ENCODE measurements at regions not wholly inside any gene's neighbourhood (a gene's known extent, or its start where the extent isn't known, plus 50 kb on each side); places are given as distances from the start of the nearest gene placed in this dataset.

DNA sequence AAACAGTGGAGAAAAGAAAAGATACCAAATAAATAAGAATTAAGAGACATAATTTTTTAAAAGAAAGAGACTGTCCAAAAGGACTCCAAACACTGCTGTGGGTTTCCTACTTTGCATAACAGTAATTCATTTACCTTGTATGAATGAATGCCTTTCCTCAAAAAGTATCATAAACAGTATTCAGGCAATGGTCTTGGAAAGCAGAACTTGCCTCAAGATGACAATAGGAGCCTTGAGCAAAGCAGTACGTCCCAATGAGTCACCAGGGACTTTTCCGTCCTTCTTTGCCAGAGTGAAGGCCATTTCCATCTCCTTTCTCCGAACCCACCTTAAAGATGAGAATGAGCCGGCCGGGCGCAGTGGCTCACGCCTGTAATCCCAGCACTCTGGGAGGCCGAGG is 186.4 kb downstream of the ZBTB18 start:
- no peak for DNase-seq (ENCODE audit: low spot score)
- in situ Hi-C loops (cut with MboI; ENCODE audit: low sequenced_read_pairs, unreplicated experiment) = no loop called here
- TF ChIP-seq, protein P1, sequence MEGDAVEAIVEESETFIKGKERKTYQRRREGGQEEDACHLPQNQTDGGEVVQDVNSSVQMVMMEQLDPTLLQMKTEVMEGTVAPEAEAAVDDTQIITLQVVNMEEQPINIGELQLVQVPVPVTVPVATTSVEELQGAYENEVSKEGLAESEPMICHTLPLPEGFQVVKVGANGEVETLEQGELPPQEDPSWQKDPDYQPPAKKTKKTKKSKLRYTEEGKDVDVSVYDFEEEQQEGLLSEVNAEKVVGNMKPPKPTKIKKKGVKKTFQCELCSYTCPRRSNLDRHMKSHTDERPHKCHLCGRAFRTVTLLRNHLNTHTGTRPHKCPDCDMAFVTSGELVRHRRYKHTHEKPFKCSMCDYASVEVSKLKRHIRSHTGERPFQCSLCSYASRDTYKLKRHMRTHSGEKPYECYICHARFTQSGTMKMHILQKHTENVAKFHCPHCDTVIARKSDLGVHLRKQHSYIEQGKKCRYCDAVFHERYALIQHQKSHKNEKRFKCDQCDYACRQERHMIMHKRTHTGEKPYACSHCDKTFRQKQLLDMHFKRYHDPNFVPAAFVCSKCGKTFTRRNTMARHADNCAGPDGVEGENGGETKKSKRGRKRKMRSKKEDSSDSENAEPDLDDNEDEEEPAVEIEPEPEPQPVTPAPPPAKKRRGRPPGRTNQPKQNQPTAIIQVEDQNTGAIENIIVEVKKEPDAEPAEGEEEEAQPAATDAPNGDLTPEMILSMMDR (IDR thresholded peaks at IDR 0.05; ENCODE audit: borderline replicate concordance, control extremely low read depth, extremely low read depth, insufficient read depth, missing control alignments) = no peak

DNA sequence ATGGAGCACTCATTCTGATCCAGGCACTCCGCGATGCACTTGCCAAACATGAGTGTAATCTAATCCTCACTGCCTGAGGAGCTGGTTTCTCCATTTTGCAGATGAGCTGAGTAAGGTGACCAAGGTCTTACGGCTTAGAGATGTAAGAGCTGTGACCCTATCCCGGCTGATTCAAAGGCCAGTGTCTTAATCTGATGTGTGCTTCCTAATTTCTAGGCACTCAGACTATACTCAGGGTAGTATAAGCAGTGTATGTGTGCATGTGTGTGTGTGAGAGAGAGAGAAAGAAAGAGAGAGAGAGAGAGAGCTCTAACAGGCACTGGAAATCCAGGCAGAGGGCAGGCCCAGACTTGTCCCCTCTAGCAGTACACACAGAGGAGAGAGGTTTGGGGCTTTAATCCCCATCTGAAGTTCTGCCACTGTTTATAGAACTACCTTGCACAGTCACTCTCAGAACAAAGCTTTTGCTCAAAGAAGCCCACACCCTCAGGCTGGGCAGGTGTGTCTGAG is 188.2 kb downstream of the ZBTB18 start:
- in situ Hi-C loops (cut with MboI; ENCODE audit: low sequenced_read_pairs, unreplicated experiment) = no loop called here
- TF ChIP-seq, protein P1 (IDR thresholded peaks at IDR 0.05; ENCODE audit: borderline replicate concordance, control extremely low read depth, extremely low read depth, insufficient read depth, missing control alignments) = no peak
- no peak for DNase-seq (ENCODE audit: low spot score)

DNA sequence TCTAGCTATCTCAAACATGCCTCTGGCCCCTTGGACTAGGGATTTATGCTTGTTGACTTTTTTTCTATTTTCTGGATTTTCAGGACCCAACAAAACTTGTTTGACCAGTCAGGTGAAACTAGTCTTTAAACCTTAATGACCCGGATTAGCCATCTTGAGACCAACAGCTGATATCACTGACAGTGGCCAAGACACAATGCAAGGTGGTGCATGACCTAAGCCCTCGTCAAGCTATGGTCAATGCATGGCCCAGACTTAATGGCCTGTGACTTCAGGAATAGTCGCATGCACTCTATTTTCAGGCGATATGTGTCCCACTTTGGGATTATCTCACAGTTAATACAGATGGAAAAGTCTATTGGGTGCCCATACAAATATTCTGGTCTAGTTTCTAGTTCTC is 190.4 kb downstream of the ZBTB18 start:
- in situ Hi-C loops (cut with MboI; ENCODE audit: low sequenced_read_pairs, unreplicated experiment) = no loop called here
- DNase-seq (ENCODE audit: low spot score) = no peak
- TF ChIP-seq, protein P1 (IDR thresholded peaks at IDR 0.05; ENCODE audit: borderline replicate concordance, control extremely low read depth, extremely low read depth, insufficient read depth, missing control alignments) = no peak

DNA sequence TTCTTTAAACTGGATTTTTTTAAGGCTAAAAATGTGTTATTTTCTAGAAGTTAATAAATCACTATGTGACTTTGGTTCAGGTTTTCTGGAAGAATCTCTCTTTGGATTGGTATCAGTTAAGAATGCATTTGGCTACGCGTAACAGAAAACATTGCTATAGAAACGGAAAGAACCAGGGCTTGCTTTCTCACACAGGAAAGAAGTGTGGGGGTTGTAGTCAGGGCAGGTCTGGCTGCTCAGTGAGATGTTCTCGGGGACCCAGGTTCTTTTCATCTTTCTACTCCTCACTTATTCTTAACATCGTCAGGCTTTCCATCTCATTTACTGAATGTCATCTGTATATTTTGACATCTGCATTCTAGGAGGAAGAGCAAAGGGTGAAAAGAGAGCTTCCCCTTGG is 191.4 kb downstream of the ZBTB18 start:
- TF ChIP-seq, protein P1 (IDR thresholded peaks at IDR 0.05; ENCODE audit: borderline replicate concordance, control extremely low read depth, extremely low read depth, insufficient read depth, missing control alignments) = no peak
- DNase-seq (ENCODE audit: low spot score) = peak; percentile 58
- in situ Hi-C loops (cut with MboI; ENCODE audit: low sequenced_read_pairs, unreplicated experiment) = no loop called here

DNA sequence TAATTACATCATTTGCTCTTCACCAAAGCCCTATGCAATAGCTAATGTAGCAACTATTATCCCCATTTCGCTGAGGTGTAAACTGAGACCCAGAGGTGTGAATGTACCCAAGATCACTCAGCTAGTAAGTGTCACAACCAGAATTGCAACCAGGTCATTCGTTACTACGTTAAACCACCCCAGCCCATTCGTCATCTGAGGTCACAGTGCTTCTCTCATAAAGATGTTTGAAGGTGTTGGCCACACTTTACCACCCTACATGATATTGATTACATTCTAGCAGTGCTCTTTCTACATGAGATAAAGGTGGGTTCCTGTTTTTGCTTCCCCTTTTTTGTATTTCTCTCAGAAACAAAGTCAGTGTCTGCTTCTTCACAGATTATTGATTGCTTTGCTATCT is 195.3 kb downstream of the ZBTB18 start:
- DNase-seq (ENCODE audit: low spot score) = no peak
- TF ChIP-seq, protein P1 (IDR thresholded peaks at IDR 0.05; ENCODE audit: borderline replicate concordance, control extremely low read depth, extremely low read depth, insufficient read depth, missing control alignments) = no peak
- in situ Hi-C loops (cut with MboI; ENCODE audit: low sequenced_read_pairs, unreplicated experiment) = no loop called here

DNA sequence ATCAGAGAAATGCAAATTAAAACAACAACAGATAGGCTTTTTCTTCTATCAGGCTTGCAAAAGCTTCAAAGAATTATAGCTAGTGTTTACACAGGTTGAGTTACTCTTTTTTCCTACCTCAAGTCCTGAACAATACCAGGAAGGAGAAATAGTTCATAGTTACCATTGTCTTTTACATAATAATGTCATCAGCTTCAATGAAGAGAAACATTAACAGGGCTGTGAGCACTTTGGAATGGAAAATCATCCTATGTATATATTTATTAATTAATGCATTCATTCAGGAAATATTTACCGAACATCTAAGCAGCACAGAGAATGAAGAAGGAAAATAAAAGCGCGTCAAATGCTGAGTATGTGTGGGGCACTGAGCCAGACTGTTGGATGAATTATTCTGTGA is 197.3 kb downstream of the ZBTB18 start:
- in situ Hi-C loops (cut with MboI; ENCODE audit: low sequenced_read_pairs, unreplicated experiment) = no loop called here
- no peak for DNase-seq (ENCODE audit: low spot score)
- TF ChIP-seq, protein P1 (IDR thresholded peaks at IDR 0.05; ENCODE audit: borderline replicate concordance, control extremely low read depth, extremely low read depth, insufficient read depth, missing control alignments) = no peak

DNA sequence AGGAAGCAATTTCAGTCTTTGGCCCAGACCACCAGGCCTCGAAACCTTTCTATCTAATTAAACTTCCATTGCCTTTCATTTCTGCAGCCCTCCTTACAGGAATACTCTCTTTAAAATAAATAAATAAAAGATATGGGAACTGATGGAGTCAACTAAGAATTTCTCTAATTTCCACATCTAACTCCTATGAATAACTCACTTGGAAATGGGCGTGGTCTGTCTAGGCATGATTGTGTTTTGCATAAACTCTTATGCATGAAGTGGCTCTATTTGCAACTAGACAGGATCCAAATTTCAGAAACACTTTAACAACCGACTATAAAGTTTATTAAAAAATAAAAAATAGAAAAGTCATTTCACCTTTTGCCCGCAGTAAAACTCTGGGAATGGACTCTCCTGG is 199.5 kb downstream of the ADSS2 start:
- TF ChIP-seq, protein P1 (IDR thresholded peaks at IDR 0.05; ENCODE audit: borderline replicate concordance, control extremely low read depth, extremely low read depth, insufficient read depth, missing control alignments) = no peak
- in situ Hi-C loops (cut with MboI; ENCODE audit: low sequenced_read_pairs, unreplicated experiment) = loop anchor here (25.0 kb wide), 1 partner anchor 515 kb away; no protein-coding TSS in a partner anchor
- no peak for DNase-seq (ENCODE audit: low spot score)
